ENCODE measurements at regions not wholly inside any gene's neighbourhood (a gene's known extent, or its start where the extent isn't known, plus 50 kb on each side); places are given as distances from the start of the nearest gene placed in this dataset.
A peak's percentile ranks its signal among the peaks of the same experiment; 100 is the strongest.

GRCh38 chr2:62303788-62304187 is 107.9 kb downstream of the B3GNT2 start:
- no peak for TF ChIP-seq CTCF (IDR thresholded peaks at IDR 0.05)
- intact Hi-C loops (cut with DNase I): loop anchor here in 2 of 10 donors (10.0 kb wide), 1 partner anchor 109 kb away; the partner anchor contains the start of gene B3GNT2 (in 2 of the 2)
- 88 to 95% methylated on average over 3 of the region's 3 CpGs for WGBS, 2 donors
- ATAC-seq (no peak), DNase-seq (no peak)
- H3K4me3 ChIP-seq: no peak overlapping the region
- H3K36me3 ChIP-seq: no peaks in the 10 kb centered on the region
- H3K27me3 ChIP-seq: no peaks in the 10 kb centered on the region
- H3K4me1 ChIP-seq: peaks cover 8 to 58% (median 40%) of the 10 kb centered on the region in 9 donors
- no peaks in the 10 kb centered on the region for H3K9me3 ChIP-seq
- peak overlapping the region in 6 of 10 donors; percentile 28 to 81 (median 37) for H3K27ac ChIP-seq

GRCh38 chr2:62302631-62303435 is 106.9 kb downstream of the B3GNT2 start:
- Histone ChIP-seq H3K36me3 (no peaks in the 10 kb centered on the region), H3K4me3 (no peak overlapping the region), H3K27ac (peak overlapping the region in 1 of 10 donors; percentile 81), H3K9me3 (no peaks in the 10 kb centered on the region), H3K4me1 (peaks cover 8 to 57% (median 38%) of the 10 kb centered on the region in 9 donors), H3K27me3 (no peaks in the 10 kb centered on the region)
- ATAC-seq (no peak), DNase-seq (no peak)
- intact Hi-C loops (cut with DNase I): loop anchor here in 2 of 10 donors (10.0 kb wide), 1 partner anchor 108 kb away; the partner anchor contains the start of gene B3GNT2 (in 2 of the 2)
- no peak for TF ChIP-seq CTCF (IDR thresholded peaks at IDR 0.05)
- 72 to 82% methylated on average over 6 of the region's 6 CpGs for WGBS, 2 donors

GRCh38 chr2:62300925-62301324 is 105.0 kb downstream of the B3GNT2 start:
- Histone ChIP-seq H3K9me3 (no peaks in the 10 kb centered on the region), H3K27me3 (no peaks in the 10 kb centered on the region), H3K4me1 (peaks cover 3 to 38% (median 19%) of the 10 kb centered on the region in 9 donors), H3K36me3 (no peaks in the 10 kb centered on the region), H3K4me3 (no peak overlapping the region), H3K27ac (no peak overlapping the region)
- WGBS, 2 donors: 86 to 88% methylated on average over 4 of the region's 4 CpGs
- ATAC-seq: no peak
- no peak for DNase-seq
- intact Hi-C loops (cut with DNase I): loop anchor here in 2 of 10 donors (10.0 kb wide), 1 partner anchor 106 kb away; the partner anchor contains the start of gene B3GNT2 (in 2 of the 2)
- TF ChIP-seq CTCF (IDR thresholded peaks at IDR 0.05): no peak

GRCh38 chr2:62297624-62298010 is 101.7 kb downstream of the B3GNT2 start:
- Histone ChIP-seq H3K4me1 (peaks cover 10 to 37% (median 26%) of the 10 kb centered on the region in 9 donors), H3K27me3 (no peaks in the 10 kb centered on the region), H3K4me3 (no peak overlapping the region), H3K27ac (no peak overlapping the region), H3K36me3 (no peaks in the 10 kb centered on the region), H3K9me3 (no peaks in the 10 kb centered on the region)
- TF ChIP-seq CTCF (IDR thresholded peaks at IDR 0.05): peak in 1 of 9 donors; percentile 28
- WGBS, 2 donors: 81 to 84% methylated on average over 3 of the region's 3 CpGs
- ATAC-seq (no peak), DNase-seq (no peak)
- intact Hi-C loops (cut with DNase I): loop anchor here in 2 of 10 donors (10.0 kb wide), 2 partner anchors 93 to 107 kb away; no protein-coding TSS in a partner anchor

Measured in heart right ventricle (tissue), 16 donors.